ENCODE measurements at regions not wholly inside any gene's neighbourhood (a gene's known extent, or its start where the extent isn't known, plus 50 kb on each side); places are given as distances from the start of the nearest gene placed in this dataset.

DNA sequence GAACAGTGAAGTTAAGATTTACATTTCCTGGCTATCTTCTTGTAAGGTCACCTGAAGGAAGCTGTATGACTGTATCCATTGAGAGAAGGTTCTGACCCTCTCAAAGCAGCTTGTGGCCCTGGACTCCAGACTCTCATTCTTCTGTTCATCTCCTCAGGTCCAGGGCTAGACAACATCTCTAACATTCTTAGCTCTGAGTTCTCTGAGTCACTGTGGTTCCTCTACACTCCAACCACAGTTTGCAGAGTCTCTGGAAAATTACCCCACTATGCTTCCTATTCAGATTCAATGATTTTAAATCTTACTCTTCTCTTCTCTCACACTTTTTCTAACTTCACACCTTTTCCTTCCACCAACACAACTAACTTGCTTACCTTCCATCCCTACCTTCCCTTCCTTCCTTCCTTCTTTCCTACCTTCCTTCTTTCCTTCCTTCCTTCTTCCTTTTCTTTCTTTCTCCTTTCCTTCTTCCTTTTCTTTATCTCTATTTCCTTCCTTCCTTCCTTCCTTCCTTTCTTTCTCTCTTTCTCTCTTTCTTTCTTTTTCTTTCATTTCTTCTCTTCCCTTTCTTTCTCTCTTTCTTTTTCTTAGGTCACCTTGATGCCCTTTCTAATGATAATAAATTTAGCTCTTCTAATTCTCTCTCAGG is 824.3 kb upstream of the ZEB2 start:
- no peak for ATAC-seq
- H3K36me3 ChIP-seq (ENCODE audit: low read depth) = no peaks in the 10 kb centered on the region
- H3K4me1 ChIP-seq (ENCODE audit: low read depth) = no peaks in the 10 kb centered on the region
- TF ChIP-seq, protein P1, sequence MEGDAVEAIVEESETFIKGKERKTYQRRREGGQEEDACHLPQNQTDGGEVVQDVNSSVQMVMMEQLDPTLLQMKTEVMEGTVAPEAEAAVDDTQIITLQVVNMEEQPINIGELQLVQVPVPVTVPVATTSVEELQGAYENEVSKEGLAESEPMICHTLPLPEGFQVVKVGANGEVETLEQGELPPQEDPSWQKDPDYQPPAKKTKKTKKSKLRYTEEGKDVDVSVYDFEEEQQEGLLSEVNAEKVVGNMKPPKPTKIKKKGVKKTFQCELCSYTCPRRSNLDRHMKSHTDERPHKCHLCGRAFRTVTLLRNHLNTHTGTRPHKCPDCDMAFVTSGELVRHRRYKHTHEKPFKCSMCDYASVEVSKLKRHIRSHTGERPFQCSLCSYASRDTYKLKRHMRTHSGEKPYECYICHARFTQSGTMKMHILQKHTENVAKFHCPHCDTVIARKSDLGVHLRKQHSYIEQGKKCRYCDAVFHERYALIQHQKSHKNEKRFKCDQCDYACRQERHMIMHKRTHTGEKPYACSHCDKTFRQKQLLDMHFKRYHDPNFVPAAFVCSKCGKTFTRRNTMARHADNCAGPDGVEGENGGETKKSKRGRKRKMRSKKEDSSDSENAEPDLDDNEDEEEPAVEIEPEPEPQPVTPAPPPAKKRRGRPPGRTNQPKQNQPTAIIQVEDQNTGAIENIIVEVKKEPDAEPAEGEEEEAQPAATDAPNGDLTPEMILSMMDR (IDR thresholded peaks at IDR 0.05) = no peak
- no peaks in the 10 kb centered on the region for H3K9me3 ChIP-seq
- intact Hi-C loops (cut with DNase I, micrococcal nuclease) = no loop called here
- no peak for DNase-seq
- no peak overlapping the region for H3K4me3 ChIP-seq

DNA sequence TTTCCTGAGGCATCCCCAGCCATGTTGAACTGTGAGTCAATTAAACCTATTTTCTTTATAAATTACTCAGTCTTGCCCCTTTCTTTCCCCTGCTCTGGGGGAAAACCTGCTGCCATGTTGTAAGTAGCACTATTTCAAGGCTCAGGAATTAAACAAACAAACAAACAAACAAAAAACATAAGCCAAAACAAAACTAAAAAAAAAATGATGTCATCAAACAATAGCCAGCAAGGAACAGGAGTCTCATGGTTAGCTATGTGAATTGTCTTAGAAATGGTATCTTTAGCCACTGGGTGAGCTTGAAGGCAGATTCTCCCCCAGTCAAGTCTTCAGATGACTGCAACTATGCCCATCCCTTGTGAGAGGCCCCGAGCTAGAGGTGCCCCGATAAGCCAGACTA is 823.4 kb upstream of the ZEB2 start:
- H3K9me3 ChIP-seq = no peaks in the 10 kb centered on the region
- H3K36me3 ChIP-seq (ENCODE audit: low read depth) = no peaks in the 10 kb centered on the region
- no peaks in the 10 kb centered on the region for H3K4me1 ChIP-seq (ENCODE audit: low read depth)
- DNase-seq (no peak), ATAC-seq (no peak)
- intact Hi-C loops (cut with DNase I, micrococcal nuclease) = no loop called here
- TF ChIP-seq, protein P1 (IDR thresholded peaks at IDR 0.05) = no peak
- H3K4me3 ChIP-seq = no peak overlapping the region

DNA sequence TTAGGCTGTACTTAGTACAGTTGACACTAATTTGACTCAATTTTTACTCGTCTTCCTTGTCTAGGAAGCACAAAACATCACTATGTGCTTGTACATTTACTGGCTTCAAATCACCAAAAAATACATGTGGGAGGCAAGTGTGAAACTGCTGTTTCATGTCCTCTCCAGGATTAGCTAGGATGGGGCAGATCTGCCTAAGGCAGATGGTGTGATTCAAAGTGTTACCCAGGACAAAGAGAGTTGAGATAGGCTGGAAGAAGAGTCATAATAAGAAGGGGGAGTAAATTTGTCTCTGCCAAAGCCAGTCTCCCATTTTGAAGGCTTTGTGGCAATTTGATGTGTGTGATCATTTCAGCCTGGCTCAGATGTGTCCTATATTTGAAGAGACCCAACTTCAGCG is 821.6 kb upstream of the ZEB2 start:
- no peaks in the 10 kb centered on the region for H3K36me3 ChIP-seq (ENCODE audit: low read depth)
- TF ChIP-seq, protein P1 (IDR thresholded peaks at IDR 0.05) = no peak
- H3K4me1 ChIP-seq (ENCODE audit: low read depth) = no peaks in the 10 kb centered on the region
- H3K4me3 ChIP-seq = no peak overlapping the region
- DNase-seq (no peak), ATAC-seq (no peak)
- no peaks in the 10 kb centered on the region for H3K9me3 ChIP-seq
- intact Hi-C loops (cut with DNase I, micrococcal nuclease) = no loop called here

DNA sequence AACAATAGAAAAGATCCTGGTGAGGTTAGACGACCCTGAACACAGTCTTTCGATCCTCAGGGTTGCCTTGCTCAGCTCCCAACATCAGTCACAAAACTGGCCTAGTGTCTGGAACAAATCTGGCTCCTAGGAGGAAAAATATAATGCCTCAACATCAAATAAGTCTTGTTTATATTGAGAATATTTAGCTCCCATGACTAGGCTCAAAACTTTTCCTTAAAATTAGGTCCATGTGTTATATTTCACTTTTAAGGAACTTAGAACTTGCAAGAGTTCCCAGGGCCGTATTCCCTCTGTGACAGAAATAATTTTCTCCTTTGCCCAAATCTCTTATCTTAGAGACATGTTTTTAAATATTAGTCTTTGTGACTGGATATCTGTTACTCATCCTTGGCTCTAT is 819.7 kb upstream of the ZEB2 start:
- ATAC-seq (no peak), DNase-seq (no peak)
- H3K36me3 ChIP-seq (ENCODE audit: low read depth) = no peaks in the 10 kb centered on the region
- TF ChIP-seq, protein P1 (IDR thresholded peaks at IDR 0.05) = no peak
- H3K4me1 ChIP-seq (ENCODE audit: low read depth) = no peaks in the 10 kb centered on the region
- intact Hi-C loops (cut with DNase I, micrococcal nuclease) = no loop called here
- H3K9me3 ChIP-seq = no peaks in the 10 kb centered on the region
- H3K4me3 ChIP-seq = no peak overlapping the region

DNA sequence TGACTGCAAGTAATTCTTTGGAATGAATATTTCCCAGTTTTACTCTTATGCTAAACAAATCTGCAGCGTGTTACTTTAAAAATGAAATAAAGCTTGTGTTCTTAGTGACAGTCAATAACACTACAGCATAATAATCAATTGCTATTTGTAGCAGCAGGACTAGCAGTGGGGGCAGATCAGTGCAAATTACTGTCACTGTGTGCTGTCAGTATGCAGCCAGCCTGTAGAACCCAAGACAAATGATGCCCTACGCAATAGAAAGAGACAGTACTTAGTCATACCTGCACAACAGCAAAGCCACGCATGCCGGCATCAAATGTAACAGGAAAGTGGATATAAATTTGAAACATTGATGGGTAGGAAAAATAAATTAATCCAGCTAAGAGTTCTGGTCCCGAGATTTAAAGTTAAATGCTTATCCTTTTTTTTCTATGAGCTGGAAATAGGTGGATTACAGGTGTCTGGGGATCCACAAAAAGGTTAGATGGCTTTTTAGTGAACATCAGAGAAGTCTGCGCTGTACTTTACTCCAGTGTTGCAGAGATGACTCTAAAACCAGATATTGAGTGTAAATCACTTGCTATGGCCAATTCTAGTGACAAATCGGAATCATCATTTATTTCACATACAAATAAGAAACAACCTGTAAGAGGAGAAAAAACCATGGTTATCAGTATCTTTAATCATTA is 812.4 kb upstream of the ZEB2 start:
- no peaks in the 10 kb centered on the region for H3K9me3 ChIP-seq
- TF ChIP-seq, protein P1 (IDR thresholded peaks at IDR 0.05) = no peak
- no peak overlapping the region for H3K4me3 ChIP-seq
- no peaks in the 10 kb centered on the region for H3K36me3 ChIP-seq (ENCODE audit: low read depth)
- DNase-seq (no peak), ATAC-seq (no peak)
- H3K4me1 ChIP-seq (ENCODE audit: low read depth) = no peaks in the 10 kb centered on the region
- intact Hi-C loops (cut with DNase I, micrococcal nuclease) = no loop called here

All from mucosa of descending colon (tissue), 3 donors.